Activated CD8-positive, alpha-beta memory T cell treated with anti-CD3 and anti-CD28 coated beads, Interleukin-2, amount 10 ng/mL, durations not matched to agents 7 days and 5 days (primary cell): ENCODE measurements at regions not wholly inside any gene's neighbourhood (a gene's known extent, or its start where the extent isn't known, plus 50 kb on each side); places are given as distances from the start of the nearest gene placed in this dataset.
A peak's percentile ranks its signal among the peaks of the same experiment; 100 is the strongest.
"Not testable (repeated sequence)": the region's sequence is repeated elsewhere in the genome, so short reads cannot be mapped to it uniquely, and the experiment has no call there.

Experiments
- ATAC-seq: fragments of 150-1000 bp; cut with Tn5 transposase; one replicate; pipeline ENCODE4 v1.10.0; 2021; ENCODE audit warnings: moderate library complexity
- CTCF ChIA-PET: fragments of 350-600 bp; sonication (Branson Sonifier 250); formaldehyde crosslinking; loops from one replicate; lab custom pipeline; 2021; ENCODE audit warnings: antibody characterized with exemption; lab: Charles Lee
- DNase-seq: peaks from one replicate; pipeline ENCODE4 v3.0.0-alpha.2; 2020
- H3K27ac Mint-ChIP-seq: one replicate; pipeline ENCODE4 v1.8.0; 2021; ENCODE audit warnings: mild to moderate bottlenecking, mixed read lengths
- H3K27me3 Mint-ChIP-seq: one replicate; pipeline ENCODE4 v1.8.0; 2021; ENCODE audit warnings: mixed read lengths
- H3K36me3 Mint-ChIP-seq: one replicate; pipeline ENCODE4 v1.8.0; 2021; ENCODE audit warnings: mild to moderate bottlenecking, mixed read lengths
- H3K4me1 Mint-ChIP-seq: one replicate; pipeline ENCODE4 v1.8.0; 2021; ENCODE audit warnings: mixed read lengths
- H3K4me3 Mint-ChIP-seq: one replicate; pipeline ENCODE4 v1.8.0; 2021; ENCODE audit warnings: mild to moderate bottlenecking, moderate library complexity, mixed read lengths
- H3K9me3 Mint-ChIP-seq: one replicate; pipeline ENCODE4 v1.8.0; 2022; ENCODE audit warnings: low read depth, mixed read lengths

- DNase-seq = no peak
- peaks cover 2% of the 10 kb centered on the region for H3K9me3 Mint-ChIP-seq
- CTCF ChIA-PET = no interaction called here
- H3K4me3 Mint-ChIP-seq = no peak overlapping the region
- H3K4me1 Mint-ChIP-seq = peaks cover 24% of the 10 kb centered on the region
- no peak overlapping the region for H3K27ac Mint-ChIP-seq
- H3K27me3 Mint-ChIP-seq = peaks cover 59% of the 10 kb centered on the region
- peaks cover 3% of the 10 kb centered on the region for H3K36me3 Mint-ChIP-seq
- no peak for ATAC-seq
These were observed 181.7 kb downstream of the C9orf50 start for GRCh38 chr9:129439242-129439641.

- H3K4me1 Mint-ChIP-seq = peaks cover 24% of the 10 kb centered on the region
- CTCF ChIA-PET = interaction anchor here (0.7 to 1.4 kb wide), 2 partner anchors 11 to 24 kb away, joined by 3 read pairs; no protein-coding TSS in a partner anchor
- ATAC-seq = no peak
- no peak overlapping the region for H3K27ac Mint-ChIP-seq
- no peak overlapping the region for H3K4me3 Mint-ChIP-seq
- peaks cover 2% of the 10 kb centered on the region for H3K9me3 Mint-ChIP-seq
- H3K27me3 Mint-ChIP-seq = peaks cover 56% of the 10 kb centered on the region
- DNase-seq = no peak
- peaks cover 3% of the 10 kb centered on the region for H3K36me3 Mint-ChIP-seq
These were observed 183.1 kb downstream of the C9orf50 start for GRCh38 chr9:129437626-129438323.

GRCh38 chr9:129436751-129437625, 183.9 kb downstream of the C9orf50 start:
- CTCF ChIA-PET = interaction anchor here (0.6 to 1.5 kb wide), 5 partner anchors 9 to 531 kb away, joined by 3 read pairs; no protein-coding TSS in a partner anchor
- peaks cover 55% of the 10 kb centered on the region for H3K27me3 Mint-ChIP-seq
- H3K27ac Mint-ChIP-seq = no peak overlapping the region
- H3K9me3 Mint-ChIP-seq = peaks cover 2% of the 10 kb centered on the region
- ATAC-seq (peak; percentile 50), DNase-seq (no peak)
- peaks cover 3% of the 10 kb centered on the region for H3K36me3 Mint-ChIP-seq
- H3K4me3 Mint-ChIP-seq = peak overlapping the region; percentile 15
- peaks cover 24% of the 10 kb centered on the region for H3K4me1 Mint-ChIP-seq

- CTCF ChIA-PET = interaction anchor here (0.6 to 1.5 kb wide), 5 partner anchors 8 to 532 kb away, joined by 3 read pairs; no protein-coding TSS in a partner anchor
- peaks cover 24% of the 10 kb centered on the region for H3K4me1 Mint-ChIP-seq
- ATAC-seq (no peak), DNase-seq (no peak)
- peaks cover 2% of the 10 kb centered on the region for H3K9me3 Mint-ChIP-seq
- H3K27me3 Mint-ChIP-seq = peaks cover 51% of the 10 kb centered on the region
- H3K36me3 Mint-ChIP-seq = peaks cover 3% of the 10 kb centered on the region
- no peak overlapping the region for H3K4me3 Mint-ChIP-seq
- no peak overlapping the region for H3K27ac Mint-ChIP-seq
These were observed 184.7 kb downstream of the C9orf50 start for GRCh38 chr9:129435988-129436717.

- no peak for ATAC-seq
- no peak for DNase-seq
- Mint-ChIP-seq H3K4me1 (peaks cover 17% of the 10 kb centered on the region), H3K27me3 (peaks cover 42% of the 10 kb centered on the region), H3K36me3 (peaks cover 3% of the 10 kb centered on the region), H3K27ac (no peak overlapping the region), H3K9me3 (peaks cover 2% of the 10 kb centered on the region), H3K4me3 (no peak overlapping the region)
- CTCF ChIA-PET = no interaction called here
These were observed 185.6 kb downstream of the C9orf50 start for GRCh38 chr9:129435291-129435690.

GRCh38 chr9:129434187-129434586, 186.7 kb downstream of the C9orf50 start:
- peaks cover 36% of the 10 kb centered on the region for H3K27me3 Mint-ChIP-seq
- peaks cover 16% of the 10 kb centered on the region for H3K4me1 Mint-ChIP-seq
- no peak for ATAC-seq
- no peak overlapping the region for H3K27ac Mint-ChIP-seq
- H3K36me3 Mint-ChIP-seq = peaks cover 2% of the 10 kb centered on the region
- no peak overlapping the region for H3K4me3 Mint-ChIP-seq
- no peaks in the 10 kb centered on the region for H3K9me3 Mint-ChIP-seq
- CTCF ChIA-PET = interaction anchor here (0.6 kb wide), 1 partner anchor 192 kb away, joined by 3 read pairs; the partner anchor contains the start of gene NTMT1
- no peak for DNase-seq

- H3K4me1 Mint-ChIP-seq = peaks cover 6% of the 10 kb centered on the region
- no peaks in the 10 kb centered on the region for H3K36me3 Mint-ChIP-seq
- ATAC-seq (no peak), DNase-seq (no peak)
- no peaks in the 10 kb centered on the region for H3K9me3 Mint-ChIP-seq
- no peak overlapping the region for H3K27ac Mint-ChIP-seq
- peaks cover 20% of the 10 kb centered on the region for H3K27me3 Mint-ChIP-seq
- CTCF ChIA-PET = interaction anchor here (1.1 to 1.8 kb wide), 2 partner anchors 10 to 26 kb away, joined by 3 read pairs; no protein-coding TSS in a partner anchor
- H3K4me3 Mint-ChIP-seq = no peak overlapping the region
These were observed 188.4 kb downstream of the C9orf50 start for GRCh38 chr9:129432297-129433154.

- peaks cover 8% of the 10 kb centered on the region for H3K27me3 Mint-ChIP-seq
- no peaks in the 10 kb centered on the region for H3K9me3 Mint-ChIP-seq
- CTCF ChIA-PET = interaction anchor here (1.0 kb wide), 1 partner anchor 300 kb away, joined by 3 read pairs; no protein-coding TSS in a partner anchor
- no peak overlapping the region for H3K27ac Mint-ChIP-seq
- no peaks in the 10 kb centered on the region for H3K4me1 Mint-ChIP-seq
- ATAC-seq = no peak
- H3K36me3 Mint-ChIP-seq = no peaks in the 10 kb centered on the region
- no peak for DNase-seq
- no peak overlapping the region for H3K4me3 Mint-ChIP-seq
These were observed 189.8 kb downstream of the C9orf50 start for GRCh38 chr9:129430940-129431643.

GRCh38 chr9:129428864-129429577, 191.9 kb downstream of the C9orf50 start:
- no peaks in the 10 kb centered on the region for H3K4me1 Mint-ChIP-seq
- ATAC-seq (no peak), DNase-seq (no peak)
- no peaks in the 10 kb centered on the region for H3K36me3 Mint-ChIP-seq
- CTCF ChIA-PET = no interaction called here
- no peaks in the 10 kb centered on the region for H3K9me3 Mint-ChIP-seq
- H3K27me3 Mint-ChIP-seq = no peaks in the 10 kb centered on the region
- no peak overlapping the region for H3K4me3 Mint-ChIP-seq
- no peak overlapping the region for H3K27ac Mint-ChIP-seq

GRCh38 chr9:129427149-129427548, 193.8 kb downstream of the C9orf50 start:
- Mint-ChIP-seq H3K9me3 (no peaks in the 10 kb centered on the region), H3K36me3 (no peaks in the 10 kb centered on the region), H3K4me3 (no peak overlapping the region), H3K4me1 (peaks cover 14% of the 10 kb centered on the region), H3K27me3 (no peaks in the 10 kb centered on the region), H3K27ac (no peak overlapping the region)
- ATAC-seq (no peak), DNase-seq (no peak)
- CTCF ChIA-PET = interaction anchor here (1.1 kb wide), 1 partner anchor 9 kb away, joined by 3 read pairs; no protein-coding TSS in a partner anchor

GRCh38 chr9:129423755-129424154, 197.1 kb downstream of the C9orf50 start:
- CTCF ChIA-PET, H3K27ac Mint-ChIP-seq, H3K4me3 Mint-ChIP-seq, H3K27me3 Mint-ChIP-seq, H3K36me3 Mint-ChIP-seq, H3K9me3 Mint-ChIP-seq, ATAC-seq, DNase-seq: not testable (repeated sequence)
- H3K4me1 Mint-ChIP-seq = peaks cover 27% of the 10 kb centered on the region
